Endometrium (tissue), 2 donors: ENCODE measurements at regions not wholly inside any gene's neighbourhood (a gene's known extent, or its start where the extent isn't known, plus 50 kb on each side); places are given as distances from the start of the nearest gene placed in this dataset.
"Not testable (repeated sequence)": the region's sequence is repeated elsewhere in the genome, so short reads cannot be mapped to it uniquely, and the experiment has no call there.

Experiments used
- FAIRE-seq: peaks from 2 replicates; lab custom pipeline; 2012; peaks lifted over from hg19 to GRCh38; lab: Jason Lieb, UNC
- donor health status: control.
- donor health status: control.

DNA sequence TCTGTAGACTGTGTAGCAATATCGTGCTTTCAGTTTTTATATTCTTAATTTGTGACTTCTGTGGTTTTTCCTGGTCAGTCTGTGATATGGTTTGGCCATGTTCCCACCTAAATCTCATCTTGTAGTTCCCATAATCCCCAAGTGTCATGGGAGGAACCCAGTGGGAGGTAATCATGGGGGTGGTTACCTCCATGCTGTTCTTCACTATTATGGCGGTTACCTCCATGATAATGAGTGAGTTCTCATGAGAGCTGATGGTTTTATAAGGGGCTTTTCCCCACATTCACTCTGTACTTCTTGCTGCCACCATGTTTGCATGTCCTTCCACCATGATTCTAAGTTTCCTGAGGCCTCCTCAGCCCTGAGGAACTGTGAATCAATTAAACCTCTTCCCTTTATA lies 169.8 kb downstream of the LEPR start:
- FAIRE-seq: no peak

GRCh38 chr1:65593516-65593915 lies 173.0 kb downstream of the LEPR start:
- FAIRE-seq: no peak

DNA sequence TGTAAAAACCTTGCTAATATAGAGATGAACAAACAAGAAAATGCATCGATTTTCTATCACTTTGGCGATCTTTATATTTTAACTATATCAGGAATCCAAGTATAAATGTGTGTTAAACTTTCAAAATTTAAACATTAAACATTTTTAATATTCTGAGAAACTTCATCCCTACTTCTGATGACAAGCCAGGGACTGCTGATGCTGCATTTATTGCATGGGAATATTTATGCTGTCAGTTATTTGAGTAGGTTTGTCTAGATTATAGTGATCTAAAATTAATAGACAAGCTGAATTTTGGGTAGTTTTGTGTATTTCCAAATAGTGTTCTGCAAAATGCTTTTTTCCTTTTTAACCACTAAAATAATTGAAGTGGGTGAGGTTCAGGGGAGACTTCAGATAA lies 175.3 kb downstream of the LEPR start:
- no peak for FAIRE-seq

DNA sequence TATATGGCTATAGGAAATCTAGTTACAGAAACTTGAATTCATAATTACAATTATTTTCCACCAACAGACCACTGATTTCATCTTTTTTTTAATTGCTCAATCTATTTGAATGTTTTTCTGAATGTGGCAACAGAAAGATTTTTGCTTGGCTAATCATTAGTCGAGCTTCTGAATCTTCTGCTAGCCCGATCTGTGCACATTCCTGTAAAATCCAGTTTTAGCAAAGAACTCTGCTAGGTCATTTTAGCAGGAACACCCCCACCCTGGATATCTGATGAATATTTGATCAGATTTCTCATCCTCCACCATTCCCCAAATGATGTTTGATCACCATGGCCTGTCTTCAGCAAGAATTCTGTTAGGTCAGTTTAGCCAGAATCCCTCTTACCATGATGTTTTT lies 176.3 kb downstream of the LEPR start:
- no peak for FAIRE-seq

DNA sequence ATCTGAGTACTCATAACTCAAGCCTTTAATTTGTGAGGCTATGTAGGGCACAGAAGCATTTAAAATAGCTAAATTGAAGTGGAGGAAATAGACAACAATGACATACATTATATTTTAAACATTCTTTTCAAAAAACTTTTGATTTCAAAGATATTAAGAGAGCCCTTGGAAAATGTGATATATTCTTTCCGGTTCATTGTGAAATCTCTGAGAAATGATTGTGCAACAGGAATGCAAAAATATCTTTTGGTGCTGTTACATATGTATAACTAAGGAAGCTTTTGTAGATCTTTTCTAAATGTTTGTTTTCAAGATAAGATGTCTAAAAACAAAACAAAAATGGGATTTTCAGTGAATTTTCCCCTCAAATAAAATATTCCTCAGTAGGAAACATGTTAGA lies 185.2 kb downstream of the LEPR start:
- no peak for FAIRE-seq

- FAIRE-seq: no peak
Observed at GRCh38 chr1:65606426-65606825, 186.0 kb downstream of the LEPR start.

DNA sequence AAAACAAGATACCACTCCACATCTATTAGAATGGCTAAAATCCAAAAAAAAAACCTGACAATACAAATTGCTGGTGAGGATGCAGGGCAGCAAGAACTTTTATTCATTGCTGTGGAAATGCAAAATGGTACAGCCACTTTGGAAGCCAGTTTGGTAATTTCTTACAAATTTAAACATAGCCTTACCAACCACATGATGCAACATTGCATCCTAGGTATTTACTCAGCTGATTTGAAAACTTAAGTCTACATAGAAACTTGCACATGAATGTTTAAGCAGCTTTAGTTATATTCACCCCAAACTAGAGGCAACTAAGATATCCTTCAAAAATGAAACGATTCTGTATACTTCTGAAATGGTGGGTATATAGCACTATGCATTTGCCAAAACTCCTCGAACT lies 178.8 kb upstream of the PDE4B start:
- FAIRE-seq: no peak

- FAIRE-seq: no peak
Observed at GRCh38 chr1:65615859-65616258, 176.8 kb upstream of the PDE4B start.

DNA sequence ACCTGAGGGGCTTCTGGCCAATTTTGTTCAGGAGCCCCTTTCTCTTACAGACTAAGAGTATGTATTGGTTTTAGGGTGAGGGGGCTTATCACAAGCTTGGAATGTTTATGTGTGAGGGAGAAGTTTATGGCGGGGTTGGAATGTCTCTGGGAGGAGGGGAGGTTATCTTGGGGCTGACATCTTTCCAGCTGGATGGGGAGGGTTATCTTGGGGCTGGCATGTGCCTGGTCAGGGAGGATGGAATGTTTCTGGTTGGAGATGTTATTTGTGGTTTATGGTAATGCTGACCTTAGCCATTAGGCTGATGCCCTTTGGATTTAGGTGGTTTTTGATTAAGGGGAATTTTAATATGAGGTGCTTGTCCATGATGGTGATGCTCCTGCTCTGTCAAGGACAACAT lies 171.0 kb upstream of the PDE4B start:
- FAIRE-seq: not testable (repeated sequence)

- no peak for FAIRE-seq
Observed at GRCh38 chr1:65623895-65624294, 168.8 kb upstream of the PDE4B start.

DNA sequence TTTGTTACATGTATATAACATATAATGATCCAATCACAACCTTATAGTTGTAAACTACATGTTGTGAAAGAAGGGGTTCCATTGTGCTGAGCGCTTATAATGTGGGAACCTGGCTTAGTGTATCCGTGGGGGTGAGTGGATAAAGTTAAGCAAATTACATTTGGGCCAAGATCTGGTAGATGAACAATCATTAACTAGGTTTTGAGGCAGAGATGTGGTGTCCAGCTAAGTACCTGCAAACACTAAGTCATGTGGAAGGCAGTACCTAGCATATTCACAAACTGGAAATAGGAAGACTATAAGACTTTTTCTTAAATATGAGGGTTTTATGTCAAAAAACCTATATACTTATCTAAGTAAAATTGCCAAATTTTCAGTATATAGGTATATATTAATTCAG lies 167.2 kb upstream of the PDE4B start:
- no peak for FAIRE-seq

DNA sequence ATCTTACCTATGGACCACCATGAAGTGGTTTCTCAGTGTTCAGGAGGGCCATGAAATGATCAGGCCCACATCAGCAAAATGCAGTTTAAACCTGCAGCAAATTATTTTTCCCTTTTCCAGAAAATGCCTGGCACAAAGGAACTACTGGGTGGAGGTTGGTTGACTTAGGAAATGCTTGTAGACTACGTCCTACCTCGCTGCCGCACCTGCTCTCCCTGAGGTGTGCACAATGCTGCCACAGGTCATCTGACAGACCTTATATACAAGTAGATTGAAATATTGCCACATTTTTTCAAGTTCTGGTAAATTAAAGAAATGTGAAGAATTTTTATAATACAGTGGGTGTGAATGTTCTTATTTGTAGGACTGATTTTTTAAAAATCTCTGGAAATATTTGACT lies 166.7 kb upstream of the PDE4B start:
- FAIRE-seq: no peak

- no peak for FAIRE-seq
Observed at GRCh38 chr1:65629788-65630187, 162.9 kb upstream of the PDE4B start.

- no peak for FAIRE-seq
Observed at GRCh38 chr1:65630855-65631254, 161.8 kb upstream of the PDE4B start.

GRCh38 chr1:65632235-65632634 lies 160.5 kb upstream of the PDE4B start:
- FAIRE-seq: no peak

- FAIRE-seq: no peak
Observed at GRCh38 chr1:65640046-65640445, 152.6 kb upstream of the PDE4B start.

DNA sequence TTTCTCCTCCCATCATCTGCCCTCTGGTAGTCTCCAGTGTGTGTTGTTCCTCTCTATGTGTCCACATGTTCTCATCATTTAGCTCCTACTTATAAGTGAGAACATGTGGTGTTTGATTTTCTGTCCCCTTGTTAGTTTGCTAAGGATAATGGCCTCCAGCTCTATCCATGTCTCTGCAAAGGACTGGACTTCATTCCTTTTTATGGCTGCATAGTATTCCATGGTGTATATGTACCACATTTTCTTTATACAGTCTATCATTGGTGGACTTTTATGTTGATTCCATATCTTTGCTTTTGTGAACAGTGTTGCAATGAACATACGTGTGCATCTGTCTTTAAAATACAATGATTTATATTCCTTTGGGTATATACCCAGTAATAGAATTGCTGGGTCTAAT lies 143.5 kb upstream of the PDE4B start:
- not testable (repeated sequence) for FAIRE-seq

DNA sequence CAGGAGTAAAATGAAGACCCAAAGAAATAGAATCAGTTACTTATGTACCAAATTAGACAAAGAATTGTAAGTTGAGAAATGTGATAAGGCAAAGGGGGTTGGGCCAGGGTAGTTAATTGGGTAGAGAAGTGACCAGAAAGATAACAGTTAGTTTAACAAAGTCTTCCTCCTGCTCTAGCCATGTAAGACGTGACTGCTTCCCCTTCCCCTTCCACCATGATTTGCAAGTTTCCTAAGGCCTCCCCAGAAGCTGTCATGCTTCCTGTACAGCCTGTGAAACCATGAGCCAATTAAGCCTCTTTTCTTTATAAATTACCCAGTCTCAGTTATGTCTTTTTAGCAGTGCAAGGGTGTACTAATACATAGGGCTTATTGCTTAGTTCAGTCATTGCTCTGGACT lies 142.0 kb upstream of the PDE4B start:
- FAIRE-seq: no peak

GRCh38 chr1:65654526-65654925 lies 138.2 kb upstream of the PDE4B start:
- FAIRE-seq: not testable (repeated sequence)

GRCh38 chr1:65657609-65658008 lies 135.1 kb upstream of the PDE4B start:
- not testable (repeated sequence) for FAIRE-seq

- FAIRE-seq: no peak
Observed at GRCh38 chr1:65658122-65658521, 134.6 kb upstream of the PDE4B start.

DNA sequence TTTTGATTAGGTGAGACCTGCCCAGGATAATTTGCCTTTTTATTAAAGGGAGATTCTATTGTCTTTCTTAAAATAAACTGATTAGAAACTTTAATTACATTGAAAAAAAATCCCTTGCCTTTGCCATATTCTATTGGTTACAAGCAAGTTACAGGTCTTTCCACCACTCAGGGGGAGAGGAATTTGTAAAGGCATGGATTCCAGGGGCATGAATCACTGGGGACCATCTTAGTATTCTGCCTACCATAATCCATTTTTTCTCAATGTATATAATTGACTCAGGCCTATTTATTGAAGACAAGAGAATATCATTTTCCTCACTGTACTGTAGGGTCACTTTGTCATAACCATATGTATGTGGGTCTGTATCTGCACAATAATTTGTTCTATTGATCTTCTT lies 124.3 kb upstream of the PDE4B start:
- FAIRE-seq: no peak

DNA sequence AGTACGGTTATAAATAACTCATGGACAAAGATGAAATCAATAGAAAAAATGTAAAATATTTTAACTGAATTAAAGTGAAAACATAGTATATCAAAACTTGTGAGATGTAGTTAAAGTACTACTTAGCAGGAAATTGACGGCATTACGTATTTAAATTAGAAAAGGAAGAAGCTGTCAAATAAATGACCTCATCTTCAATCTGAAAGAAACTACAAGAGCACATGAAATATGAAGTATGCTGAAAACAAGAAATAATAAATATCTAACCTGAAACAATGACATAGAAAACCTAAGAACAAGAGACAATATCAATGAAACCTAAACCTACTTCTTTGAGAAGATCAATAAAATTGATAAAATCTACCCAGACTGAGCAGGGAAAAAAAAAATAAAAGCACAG lies 122.2 kb upstream of the PDE4B start:
- no peak for FAIRE-seq

DNA sequence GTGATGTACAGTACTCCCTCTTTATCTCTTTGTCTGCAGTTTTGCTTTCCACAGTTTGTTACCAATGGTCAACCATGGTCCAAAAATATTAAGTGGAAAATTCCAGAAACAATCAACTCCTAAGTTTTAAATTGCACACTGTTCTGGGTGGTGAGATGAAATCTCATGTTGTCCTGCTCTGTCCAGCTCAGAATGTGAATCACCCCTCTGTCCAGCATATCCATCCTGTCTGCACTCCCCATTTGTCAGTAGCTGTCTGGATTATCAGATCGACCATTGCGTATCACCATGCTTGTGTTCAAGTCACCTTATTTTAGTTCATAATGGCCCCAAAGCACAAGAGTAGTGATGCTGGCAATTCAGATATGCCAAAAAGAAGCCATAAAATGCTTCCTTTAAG lies 118.2 kb upstream of the PDE4B start:
- FAIRE-seq: no peak

- no peak for FAIRE-seq
Observed at GRCh38 chr1:65679773-65680172, 112.9 kb upstream of the PDE4B start.
